Lung (tissue), 11 donors: ENCODE measurements at regions not wholly inside any gene's neighbourhood (a gene's known extent, or its start where the extent isn't known, plus 50 kb on each side); places are given as distances from the start of the nearest gene placed in this dataset.

Experiments used
- ATAC-seq: fragments of 200-7000 bp; cut with Tn5 transposase; one replicate; pipeline ENCODE4 v1.9.1; 2020; ENCODE audit warnings: moderate number of reproducible peaks; ENCODE audit not compliant: insufficient read depth, low FRiP score
- DNase-seq, 3 donors: peaks; one replicate each; pipeline ENCODE4 v3.0.0-alpha.2; 2013 to 2017
- H3K27ac ChIP-seq, 2 donors: one replicate each; pipeline ENCODE4 v1.5.1; 2013; ENCODE audit warnings: mild to moderate bottlenecking in 2 of 2, moderate library complexity in 2 of 2, control low read depth in 1 of 2, inconsistent platforms in 1 of 2, low read depth in 1 of 2, low read length in 1 of 2
- H3K27me3 ChIP-seq, 3 donors: one replicate each; pipeline ENCODE4 v1.5.1; 2013; ENCODE audit warnings: low read length in 2 of 3; ENCODE audit not compliant: control insufficient read depth in 3 of 3, insufficient read depth in 3 of 3
- H3K36me3 ChIP-seq, 4 donors: one replicate each; pipeline ENCODE4 v1.5.1; 2013; ENCODE audit warnings: low read length in 4 of 4, mild to moderate bottlenecking in 1 of 4, moderate library complexity in 1 of 4; ENCODE audit not compliant: control insufficient read depth in 4 of 4, insufficient read depth in 4 of 4
- H3K4me1 ChIP-seq, 5 donors: one replicate each; pipeline ENCODE4 v1.5.1; 2013; ENCODE audit warnings: low read length in 5 of 5, mild to moderate bottlenecking in 2 of 5, moderate library complexity in 1 of 5; ENCODE audit not compliant: control insufficient read depth in 5 of 5, insufficient read depth in 5 of 5
- H3K4me3 ChIP-seq: one replicate; pipeline ENCODE4 v1.5.1; 2013; ENCODE audit warnings: mild to moderate bottlenecking, control low read depth, moderate library complexity
- H3K9ac ChIP-seq, 2 donors: one replicate each; pipeline ENCODE4 v1.5.1; 2013; ENCODE audit warnings: low read length in 2 of 2, control low read depth in 1 of 2; ENCODE audit not compliant: insufficient read depth in 1 of 2
- H3K9me3 ChIP-seq, 4 donors: one replicate each; pipeline ENCODE4 v1.5.1; 2013; ENCODE audit warnings: low read length in 3 of 4, mild to moderate bottlenecking in 1 of 4, moderate library complexity in 1 of 4; ENCODE audit not compliant: control insufficient read depth in 4 of 4, insufficient read depth in 3 of 4
- WGBS, 2 donors: extraction: QIAGEN DNeasy Blood & Tissue Kit; methylation state at CpG; one replicate each; pipeline ENCODE4 v1.1.7; 2013; 5-methylcytosine and 5-hydroxymethylcytosine counted together
- TF ChIP-seq, protein P1 (sequence below): IDR thresholded peaks from 2 replicates; pipeline ENCODE4 v1.5.1; 2012; ENCODE audit warnings: mild to moderate bottlenecking; ENCODE audit errors: control extremely low read depth, extremely low read depth
- donor health status: control.
- donor health status: control.
- donor health status: Bipolar disorder and iron deficiency.
- donor health status: healthy.
- donor health status: DM: yes; HTN: yes; CAD: no.

GRCh38 chr15:57902155-57902554 is 163.4 kb downstream of the ALDH1A2 start:
- H3K9ac ChIP-seq, result no peak overlapping the region
- no peaks in the 10 kb centered on the region for H3K4me1 ChIP-seq
- H3K36me3 ChIP-seq, result no peaks in the 10 kb centered on the region
- no peak overlapping the region for H3K4me3 ChIP-seq
- ATAC-seq (no peak), DNase-seq (no peak)
- H3K9me3 ChIP-seq, result no peaks in the 10 kb centered on the region
- H3K27me3 ChIP-seq, result no peaks in the 10 kb centered on the region
- no peak overlapping the region for H3K27ac ChIP-seq
- TF ChIP-seq, protein P1, sequence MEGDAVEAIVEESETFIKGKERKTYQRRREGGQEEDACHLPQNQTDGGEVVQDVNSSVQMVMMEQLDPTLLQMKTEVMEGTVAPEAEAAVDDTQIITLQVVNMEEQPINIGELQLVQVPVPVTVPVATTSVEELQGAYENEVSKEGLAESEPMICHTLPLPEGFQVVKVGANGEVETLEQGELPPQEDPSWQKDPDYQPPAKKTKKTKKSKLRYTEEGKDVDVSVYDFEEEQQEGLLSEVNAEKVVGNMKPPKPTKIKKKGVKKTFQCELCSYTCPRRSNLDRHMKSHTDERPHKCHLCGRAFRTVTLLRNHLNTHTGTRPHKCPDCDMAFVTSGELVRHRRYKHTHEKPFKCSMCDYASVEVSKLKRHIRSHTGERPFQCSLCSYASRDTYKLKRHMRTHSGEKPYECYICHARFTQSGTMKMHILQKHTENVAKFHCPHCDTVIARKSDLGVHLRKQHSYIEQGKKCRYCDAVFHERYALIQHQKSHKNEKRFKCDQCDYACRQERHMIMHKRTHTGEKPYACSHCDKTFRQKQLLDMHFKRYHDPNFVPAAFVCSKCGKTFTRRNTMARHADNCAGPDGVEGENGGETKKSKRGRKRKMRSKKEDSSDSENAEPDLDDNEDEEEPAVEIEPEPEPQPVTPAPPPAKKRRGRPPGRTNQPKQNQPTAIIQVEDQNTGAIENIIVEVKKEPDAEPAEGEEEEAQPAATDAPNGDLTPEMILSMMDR, result no peak
- 84 to 95% methylated on average over 1 of the region's 1 CpG for WGBS, 2 donors
